OCI-LY7 (cell line): ENCODE measurements at regions not wholly inside any gene's neighbourhood (a gene's known extent, or its start where the extent isn't known, plus 50 kb on each side); places are given as distances from the start of the nearest gene placed in this dataset.

Source experiments
- BruUV-seq: library from RNA; stranded (reverse); fragments of 400-500 nt; replicated peaks from 2 replicates; lab custom pipeline; 2021; lab: Mats Ljungman, UMichigan
- CTCF ChIA-PET: fragments of 300-600 bp; sonication (Branson Sonifier 250); formaldehyde crosslinking; loops from one replicate; lab custom pipeline; 2022; ENCODE audit warnings: antibody characterized with exemption; ENCODE audit not compliant: unreplicated experiment; lab: Charles Lee
- POLR2A ChIA-PET: fragments of 300-600 bp; sonication (Branson Sonifier 250); formaldehyde crosslinking; loops from one replicate; lab custom pipeline; 2022; ENCODE audit warnings: antibody characterized with exemption; lab: Charles Lee
- DNase-seq: peaks from one replicate; pipeline ENCODE4 v3.0.0-alpha.2; 2015; ENCODE audit warnings: low spot score
- H2AFZ ChIP-seq: fragments of 200-600 bp; sonication (generic), shearing (Covaris generic); 2 replicates; pipeline ENCODE4 v1.6.1; 2014; ENCODE audit warnings: mild to moderate bottlenecking, antibody characterized with exemption, low read length, moderate library complexity
- H3K27ac ChIP-seq: fragments of 200-600 bp; sonication (generic); 2 replicates; pipeline ENCODE4 v1.5.1; 2014; ENCODE audit warnings: mixed run types, low read depth, mild to moderate bottlenecking, moderate library complexity, low read length, inconsistent platforms; ENCODE audit not compliant: poor library complexity, severe bottlenecking
- H3K36me3 ChIP-seq: fragments of 200-600 bp; sonication (generic); 2 replicates; pipeline ENCODE4 v1.6.1; 2014; ENCODE audit warnings: mild to moderate bottlenecking, antibody characterized with exemption, low read length, moderate library complexity, mixed read lengths; ENCODE audit not compliant: insufficient read depth
- H3K4me1 ChIP-seq: fragments of 200-600 bp; sonication (generic); 2 replicates; pipeline ENCODE4 v1.5.1; 2014; ENCODE audit warnings: mild to moderate bottlenecking, low read length; ENCODE audit not compliant: insufficient read depth, poor library complexity, severe bottlenecking
- H3K4me2 ChIP-seq: fragments of 200-600 bp; sonication (generic); 2 replicates; pipeline ENCODE4 v1.6.1; 2014; ENCODE audit warnings: mild to moderate bottlenecking, low read length
- H3K4me3 ChIP-seq: fragments of 200-600 bp; sonication (generic); 2 replicates; pipeline ENCODE4 v1.5.1; 2014; ENCODE audit warnings: mild to moderate bottlenecking, low read depth, low read length; ENCODE audit not compliant: poor library complexity, severe bottlenecking
- H3K79me2 ChIP-seq: fragments of 200-600 bp; sonication (generic); 2 replicates; pipeline ENCODE4 v1.6.1; 2016; ENCODE audit warnings: low read depth, mild to moderate bottlenecking, low read length, moderate library complexity, mixed read lengths; ENCODE audit not compliant: insufficient read depth
- H3K9me2 ChIP-seq: fragments of 200-600 bp; sonication (generic); 2 replicates; pipeline ENCODE4 v1.6.1; 2016; ENCODE audit warnings: mild to moderate bottlenecking, low read length, mixed read lengths; ENCODE audit not compliant: insufficient read depth
- H3K9me3 ChIP-seq: fragments of 200-600 bp; sonication (generic); 2 replicates; pipeline ENCODE4 v1.6.1; 2014; ENCODE audit warnings: mild to moderate bottlenecking, mixed run types, low read length, mixed read lengths
- H4K20me1 ChIP-seq: fragments of 200-600 bp; sonication (generic); 2 replicates; pipeline ENCODE4 v1.6.1; 2014; ENCODE audit warnings: mild to moderate bottlenecking, antibody characterized with exemption, low read length, moderate library complexity, mixed read lengths; ENCODE audit not compliant: insufficient read depth
- EZH2phosphoT487 ChIP-seq: fragments of 200-600 bp; sonication (generic); IDR thresholded peaks from 2 replicates; pipeline ENCODE4 v1.6.1; 2018; ENCODE audit warnings: low read depth, borderline replicate concordance, mild to moderate bottlenecking, mixed run types, antibody characterized with exemption, low read length, moderate library complexity, mixed read lengths
- intact Hi-C: fragments of 100-400 bp; cut with micrococcal nuclease; formaldehyde crosslinking; loops from one replicate; pipeline ENCODE4 v1.10.0; 2022; ENCODE audit not compliant: unreplicated experiment
- TF ChIP-seq, protein P1 (sequence below): fragments of 200-600 bp; sonication (generic); conservative IDR thresholded peaks from 2 replicates; pipeline ENCODE4 v1.5.1; 2014; ENCODE audit warnings: mild to moderate bottlenecking, antibody characterized with exemption, low read length, moderate library complexity, mixed read lengths

DNA sequence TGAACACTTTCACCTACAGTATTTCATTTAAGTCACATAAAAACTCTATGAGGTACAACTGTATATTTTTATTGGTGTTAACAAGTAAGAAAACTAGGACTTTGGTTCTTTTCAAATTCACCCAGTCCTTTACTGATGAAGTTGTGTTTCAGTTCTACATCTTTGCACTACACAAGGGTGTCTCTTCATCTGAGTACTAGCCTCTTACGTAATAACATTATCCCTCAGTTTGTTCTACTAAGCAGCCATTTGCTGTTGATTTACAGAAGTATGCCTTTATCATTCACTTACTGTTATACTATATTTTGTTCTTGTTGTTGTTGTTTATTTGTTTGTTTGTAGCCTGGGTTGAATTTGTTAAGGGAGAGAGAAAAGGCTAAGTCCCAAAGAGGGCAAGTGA, 311.9 kb downstream of the PLOD2 start:
- Histone ChIP-seq H3K4me2 (no peak overlapping the region), H3K4me3 (no peak overlapping the region), H2AFZ (no peak overlapping the region), H3K9me3 (no peaks in the 10 kb centered on the region), H4K20me1 (no peaks in the 10 kb centered on the region), H3K4me1 (no peaks in the 10 kb centered on the region), H3K36me3 (no peaks in the 10 kb centered on the region), H3K79me2 (no peaks in the 10 kb centered on the region), H3K9me2 (no peaks in the 10 kb centered on the region), H3K27ac (no peak overlapping the region)
- TF ChIP-seq, protein P1, sequence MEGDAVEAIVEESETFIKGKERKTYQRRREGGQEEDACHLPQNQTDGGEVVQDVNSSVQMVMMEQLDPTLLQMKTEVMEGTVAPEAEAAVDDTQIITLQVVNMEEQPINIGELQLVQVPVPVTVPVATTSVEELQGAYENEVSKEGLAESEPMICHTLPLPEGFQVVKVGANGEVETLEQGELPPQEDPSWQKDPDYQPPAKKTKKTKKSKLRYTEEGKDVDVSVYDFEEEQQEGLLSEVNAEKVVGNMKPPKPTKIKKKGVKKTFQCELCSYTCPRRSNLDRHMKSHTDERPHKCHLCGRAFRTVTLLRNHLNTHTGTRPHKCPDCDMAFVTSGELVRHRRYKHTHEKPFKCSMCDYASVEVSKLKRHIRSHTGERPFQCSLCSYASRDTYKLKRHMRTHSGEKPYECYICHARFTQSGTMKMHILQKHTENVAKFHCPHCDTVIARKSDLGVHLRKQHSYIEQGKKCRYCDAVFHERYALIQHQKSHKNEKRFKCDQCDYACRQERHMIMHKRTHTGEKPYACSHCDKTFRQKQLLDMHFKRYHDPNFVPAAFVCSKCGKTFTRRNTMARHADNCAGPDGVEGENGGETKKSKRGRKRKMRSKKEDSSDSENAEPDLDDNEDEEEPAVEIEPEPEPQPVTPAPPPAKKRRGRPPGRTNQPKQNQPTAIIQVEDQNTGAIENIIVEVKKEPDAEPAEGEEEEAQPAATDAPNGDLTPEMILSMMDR, result no peak
- TF ChIP-seq EZH2phosphoT487, result no peak
- POLR2A ChIA-PET, result no interaction called here
- intact Hi-C loops, result no loop called here
- CTCF ChIA-PET, result no interaction called here
- BruUV-seq, result no TSS peak
- DNase-seq, result no peak

DNA sequence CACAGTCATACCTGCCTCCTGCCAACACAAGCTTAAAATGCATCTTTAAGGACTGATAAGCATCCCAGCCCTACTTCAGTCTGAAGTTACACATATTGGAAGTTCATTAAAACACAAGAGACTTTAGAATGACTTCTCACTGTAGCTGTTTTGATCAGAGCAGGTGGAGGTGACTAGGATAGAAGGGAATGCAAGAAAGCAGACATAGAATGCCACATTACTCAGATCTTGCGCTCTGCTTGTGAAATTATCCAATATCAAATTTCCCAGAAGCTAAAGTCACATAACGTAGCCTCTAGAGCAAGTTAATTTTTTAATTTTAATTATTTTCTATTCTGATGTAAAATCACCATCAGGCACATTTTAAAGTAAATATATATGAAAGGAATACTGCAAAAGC, 306.5 kb downstream of the PLOD2 start:
- intact Hi-C loops, result no loop called here
- no peaks in the 10 kb centered on the region for H3K79me2 ChIP-seq
- H3K9me3 ChIP-seq, result no peaks in the 10 kb centered on the region
- ChIA-PET CTCF (no interaction called here), POLR2A (no interaction called here)
- H3K9me2 ChIP-seq, result no peaks in the 10 kb centered on the region
- no peaks in the 10 kb centered on the region for H3K4me1 ChIP-seq
- H3K4me3 ChIP-seq, result no peak overlapping the region
- no peaks in the 10 kb centered on the region for H4K20me1 ChIP-seq
- DNase-seq, result no peak
- no peaks in the 10 kb centered on the region for H3K36me3 ChIP-seq
- no peak overlapping the region for H3K4me2 ChIP-seq
- H2AFZ ChIP-seq, result no peak overlapping the region
- no TSS peak for BruUV-seq
- H3K27ac ChIP-seq, result no peak overlapping the region
- TF ChIP-seq EZH2phosphoT487, result no peak
- TF ChIP-seq, protein P1, result no peak

DNA sequence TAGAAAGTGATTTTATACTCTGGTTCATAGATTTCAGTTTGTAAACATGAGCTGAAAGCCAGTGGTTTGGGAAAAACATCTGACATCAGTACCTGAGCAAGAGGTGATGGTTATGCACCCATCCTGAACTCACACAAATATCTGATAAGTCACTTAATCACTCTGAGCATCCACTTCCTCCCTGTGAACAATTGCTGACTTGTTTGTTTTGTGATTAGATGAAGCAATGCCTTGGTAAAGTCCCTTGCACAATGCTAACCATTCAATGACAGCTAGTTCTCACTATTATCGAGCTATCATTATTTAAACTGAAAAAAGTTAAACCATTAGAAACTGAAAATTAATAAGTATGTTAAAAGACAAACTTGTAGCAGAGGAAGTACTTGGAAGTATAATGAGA, 303.0 kb downstream of the PLOD2 start:
- CTCF ChIA-PET, result no interaction called here
- no peaks in the 10 kb centered on the region for H3K9me3 ChIP-seq
- H3K4me2 ChIP-seq, result no peak overlapping the region
- no peak overlapping the region for H3K4me3 ChIP-seq
- no peak overlapping the region for H3K27ac ChIP-seq
- TF ChIP-seq EZH2phosphoT487, result no peak
- TF ChIP-seq, protein P1, result no peak
- no peaks in the 10 kb centered on the region for H3K4me1 ChIP-seq
- H2AFZ ChIP-seq, result no peak overlapping the region
- POLR2A ChIA-PET, result interaction anchor here (0.9 kb wide), 1 partner anchor 12 kb away, joined by 3 read pairs; no protein-coding TSS in a partner anchor
- intact Hi-C loops, result no loop called here
- H3K79me2 ChIP-seq, result no peaks in the 10 kb centered on the region
- H3K36me3 ChIP-seq, result no peaks in the 10 kb centered on the region
- H4K20me1 ChIP-seq, result no peaks in the 10 kb centered on the region
- no peaks in the 10 kb centered on the region for H3K9me2 ChIP-seq
- no peak for DNase-seq
- no TSS peak for BruUV-seq
